Astrocyte of the spinal cord (primary cell): ENCODE measurements at regions not wholly inside any gene's neighbourhood (a gene's known extent, or its start where the extent isn't known, plus 50 kb on each side); places are given as distances from the start of the nearest gene placed in this dataset.
A peak's percentile ranks its signal among the peaks of the same experiment; 100 is the strongest.

Experiments used
- DNase-seq: peaks from one replicate; pipeline ENCODE4 v3.0.0; 2011; ENCODE audit warnings: low read depth, low spot score
- H3K4me3 ChIP-seq: 2 replicates; pipeline ENCODE4 v1.5.1; 2011; ENCODE audit warnings: low read depth, mild to moderate bottlenecking, low read length, moderate library complexity
- CTCF ChIP-seq: IDR thresholded peaks from 2 replicates; pipeline ENCODE4 v1.5.1; 2012; ENCODE audit warnings: low read depth, mild to moderate bottlenecking, low read length, inconsistent platforms
- in situ Hi-C: cut with HindIII; loops from 2 replicates; pipeline ENCODE4 v1.10.0; 2017; ENCODE audit warnings: low sequenced_read_pairs

- DNase-seq = peak; percentile 1
- in situ Hi-C loops = no loop called here
- no peak overlapping the region for H3K4me3 ChIP-seq
- peak; percentile 42 for TF ChIP-seq CTCF
These were observed 169.2 kb upstream of the MAGEB18 start for GRCh38 chrX:25968920-25969319.

- no peak for TF ChIP-seq CTCF
- DNase-seq = no peak
- in situ Hi-C loops = no loop called here
- no peak overlapping the region for H3K4me3 ChIP-seq
These were observed 161.3 kb upstream of the MAGEB18 start for GRCh38 chrX:25976683-25977310.

- DNase-seq = peak; percentile 1
- no peak for TF ChIP-seq CTCF
- in situ Hi-C loops = no loop called here
- no peak overlapping the region for H3K4me3 ChIP-seq
These were observed 139.5 kb upstream of the MAGEB18 start for GRCh38 chrX:25998687-25999086.

- DNase-seq = no peak
- in situ Hi-C loops = no loop called here
- no peak overlapping the region for H3K4me3 ChIP-seq
- no peak for TF ChIP-seq CTCF
These were observed 130.7 kb upstream of the MAGEB18 start for GRCh38 chrX:26007462-26007861.

GRCh38 chrX:26008042-26008441 lies 130.1 kb upstream of the MAGEB18 start:
- DNase-seq = no peak
- in situ Hi-C loops = no loop called here
- no peak overlapping the region for H3K4me3 ChIP-seq
- no peak for TF ChIP-seq CTCF

GRCh38 chrX:26008691-26009090 lies 129.5 kb upstream of the MAGEB18 start:
- in situ Hi-C loops = no loop called here
- H3K4me3 ChIP-seq = no peak overlapping the region
- no peak for TF ChIP-seq CTCF
- no peak for DNase-seq
